Neuronal stem cell (in vitro differentiated cells): ENCODE measurements at regions not wholly inside any gene's neighbourhood (a gene's known extent, or its start where the extent isn't known, plus 50 kb on each side); places are given as distances from the start of the nearest gene placed in this dataset.
A peak's percentile ranks its signal among the peaks of the same experiment; 100 is the strongest.

Source experiments
- DNase-seq: peaks from one replicate; pipeline ENCODE4 v3.0.0-alpha.2; 2013; ENCODE audit warnings: low spot score
- H2AFZ ChIP-seq: one replicate; pipeline ENCODE4 v1.6.1; 2013; ENCODE audit warnings: mild to moderate bottlenecking, low read length, inconsistent platforms
- H2AK5ac ChIP-seq: 2 replicates; pipeline ENCODE4 v1.6.1; 2013; ENCODE audit warnings: low read depth, mild to moderate bottlenecking, inconsistent platforms, low read length, moderate library complexity, mixed read lengths
- H2BK120ac ChIP-seq: 2 replicates; pipeline ENCODE4 v1.6.1; 2013; ENCODE audit warnings: low read depth, mild to moderate bottlenecking, inconsistent platforms, low read length, moderate library complexity, mixed read lengths
- H2BK12ac ChIP-seq: one replicate; pipeline ENCODE4 v1.6.1; 2013; ENCODE audit warnings: low read length, inconsistent platforms
- H2BK15ac ChIP-seq: 2 replicates; pipeline ENCODE4 v1.6.1; 2013; ENCODE audit warnings: mild to moderate bottlenecking, low read length, inconsistent platforms, mixed read lengths
- H2BK5ac ChIP-seq: one replicate; pipeline ENCODE4 v1.6.1; 2013; ENCODE audit warnings: inconsistent platforms, mild to moderate bottlenecking, low read length, moderate library complexity
- H3K14ac ChIP-seq: one replicate; pipeline ENCODE4 v1.6.1; 2013; ENCODE audit warnings: low read length, inconsistent platforms
- H3K18ac ChIP-seq: 2 replicates; pipeline ENCODE4 v1.6.1; 2013; ENCODE audit warnings: low read length, inconsistent platforms
- H3K23ac ChIP-seq: 2 replicates; pipeline ENCODE4 v1.6.1; 2013; ENCODE audit warnings: low read depth, mild to moderate bottlenecking, mixed read lengths, low read length, inconsistent platforms; ENCODE audit not compliant: poor library complexity
- H3K27ac ChIP-seq: replicated peaks from 3 replicates; pipeline ENCODE4 v1.5.1; 2013; ENCODE audit warnings: low read length, inconsistent platforms
- H3K27me3 ChIP-seq, 3 experiments: 2 replicates each; pipeline ENCODE4 v1.6.1; 2013; ENCODE audit warnings: low read length in 3 of 3, mild to moderate bottlenecking in 2 of 3, inconsistent platforms in 1 of 3, low read depth in 1 of 3, mixed read lengths in 1 of 3, moderate library complexity in 1 of 3; ENCODE audit not compliant: control insufficient read depth in 3 of 3, insufficient read depth in 3 of 3
- H3K36me3 ChIP-seq, 2 donors: replicated peaks in 1 of 2; 2 replicates each; pipeline ENCODE4 v1.6.1; 2013; ENCODE audit warnings: low read length in 2 of 2; ENCODE audit not compliant: control insufficient read depth in 2 of 2, insufficient read depth in 2 of 2
- H3K4ac ChIP-seq: 2 replicates; pipeline ENCODE4 v1.6.1; 2013; ENCODE audit warnings: inconsistent platforms, mild to moderate bottlenecking, low read length, moderate library complexity
- H3K4me1 ChIP-seq, 2 donors: 1 replicate in 1 of 2; 2 replicates in 1 of 2; pipeline ENCODE4 v1.6.1; 2013; ENCODE audit warnings: low read length in 2 of 2, low read depth in 1 of 2; ENCODE audit not compliant: control insufficient read depth in 2 of 2, insufficient read depth in 1 of 2
- H3K4me2 ChIP-seq: one replicate; pipeline ENCODE4 v1.6.1; 2013; ENCODE audit warnings: mild to moderate bottlenecking, low read length, inconsistent platforms; ENCODE audit not compliant: insufficient read depth, poor library complexity, severe bottlenecking
- H3K4me3 ChIP-seq, 2 donors: 2 replicates each; pipeline ENCODE4 v1.5.1; 2013; ENCODE audit warnings: low read length in 2 of 2, mild to moderate bottlenecking in 2 of 2, inconsistent platforms in 1 of 2, moderate library complexity in 1 of 2
- H3K79me1 ChIP-seq: one replicate; pipeline ENCODE4 v1.6.1; 2013; ENCODE audit warnings: low read depth, mild to moderate bottlenecking, inconsistent platforms, low read length, moderate library complexity
- H3K9ac ChIP-seq: one replicate; pipeline ENCODE4 v1.6.1; 2013; ENCODE audit warnings: mild to moderate bottlenecking, low read depth, low read length, inconsistent platforms; ENCODE audit not compliant: poor library complexity
- H3K9me3 ChIP-seq, 2 donors: replicated peaks in 1 of 2; 2 replicates each; pipeline versions ENCODE3 to v1.6.1; 2013; ENCODE audit warnings: low read length in 2 of 2, mild to moderate bottlenecking in 2 of 2, inconsistent platforms in 1 of 2, low read depth in 1 of 2, mixed read lengths in 1 of 2, moderate library complexity in 1 of 2; ENCODE audit not compliant: control insufficient read depth in 2 of 2, insufficient read depth in 1 of 2
- H4K8ac ChIP-seq: one replicate; pipeline ENCODE4 v1.6.1; 2013; ENCODE audit warnings: low read depth, mild to moderate bottlenecking, inconsistent platforms, low read length, moderate library complexity
- H4K91ac ChIP-seq: one replicate; pipeline ENCODE4 v1.6.1; 2013; ENCODE audit warnings: low read length, low read depth, mild to moderate bottlenecking, inconsistent platforms; ENCODE audit not compliant: poor library complexity
- WGBS, 2 donors: extraction: QIAGEN DNeasy Blood & Tissue Kit; methylation state at CpG; one replicate each; pipeline ENCODE4 v1.1.7; 2013; ENCODE audit warnings: missing lambda C conversion rate in 2 of 2, mixed read lengths in 1 of 2; ENCODE audit not compliant: insufficient read length in 2 of 2, insufficient replicate concordance in 1 of 2; ENCODE audit errors: extremely low coverage in 2 of 2; 5-methylcytosine and 5-hydroxymethylcytosine counted together

GRCh38 chrY:12610861-12611260 lies 90.2 kb upstream of the USP9Y start:
- Histone ChIP-seq H3K79me1 (no peaks in the 10 kb centered on the region), H3K4ac (no peak overlapping the region), H3K36me3 (no peaks in the 10 kb centered on the region), H3K9ac (no peak overlapping the region), H3K27ac (no peak overlapping the region), H3K4me1 (no peaks in the 10 kb centered on the region), H3K14ac (no peak overlapping the region), H2BK120ac (no peak overlapping the region), H3K23ac (no peak overlapping the region), H4K8ac (no peak overlapping the region), H2AFZ (no peak overlapping the region), H2BK5ac (no peak overlapping the region), H2BK15ac (no peak overlapping the region), H2AK5ac (no peak overlapping the region), H4K91ac (no peak overlapping the region), H3K4me3 (no peak overlapping the region), H3K4me2 (no peak overlapping the region), H3K27me3 (no peaks in the 10 kb centered on the region), H3K9me3 (no peaks in the 10 kb centered on the region), H2BK12ac (no peak overlapping the region), H3K18ac (no peak overlapping the region)
- DNase-seq = no peak
- WGBS, 2 donors = no CpG with 5 or more reads among the region's 2 CpGs

GRCh38 chrY:12615733-12616446 lies 85.1 kb upstream of the USP9Y start:
- no peak overlapping the region for H3K4ac ChIP-seq

DNA sequence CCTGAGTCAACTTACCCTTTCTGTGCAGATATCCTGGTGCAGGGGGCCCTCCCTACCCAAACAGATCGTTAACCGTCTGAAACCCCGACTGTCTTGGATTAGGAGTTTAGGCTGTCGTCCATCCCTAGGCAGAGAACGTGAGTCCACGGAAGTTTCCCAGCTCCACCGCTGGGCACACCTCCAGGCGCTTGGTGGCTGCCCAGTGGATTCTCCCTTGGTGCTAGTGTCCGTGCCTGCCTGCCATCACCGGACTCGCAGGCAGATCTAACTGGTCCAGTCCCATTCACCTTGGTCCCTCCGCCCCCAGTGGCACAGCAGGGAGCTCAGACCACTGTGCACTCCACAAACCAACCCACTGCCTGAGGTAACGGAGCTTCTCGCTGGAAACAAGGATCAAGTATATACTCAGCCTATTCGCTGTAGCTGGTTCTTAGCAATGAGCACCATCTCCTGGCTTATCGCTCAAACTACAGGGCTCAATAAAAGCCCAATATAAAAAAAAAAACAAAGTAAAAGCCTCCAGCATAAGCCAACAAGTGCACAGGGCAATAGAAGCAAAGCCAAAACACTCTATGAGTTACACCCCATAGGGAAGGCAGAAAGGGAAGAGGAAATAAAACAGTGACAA lies 79.5 kb upstream of the USP9Y start:
- Histone ChIP-seq H4K8ac (no peak overlapping the region), H3K27ac (no peak overlapping the region), H2BK5ac (no peak overlapping the region), H3K4me3 (no peak overlapping the region), H2BK12ac (no peak overlapping the region), H3K4me1 (no peaks in the 10 kb centered on the region), H3K23ac (no peak overlapping the region), H3K18ac (no peak overlapping the region), H4K91ac (no peak overlapping the region), H2BK120ac (no peak overlapping the region), H3K79me1 (no peaks in the 10 kb centered on the region), H3K4me2 (no peak overlapping the region), H3K14ac (no peak overlapping the region), H3K27me3 (no peaks in the 10 kb centered on the region), H2AFZ (no peak overlapping the region), H3K4ac (no peak overlapping the region), H3K9me3 (no peaks in the 10 kb centered on the region), H3K9ac (no peak overlapping the region), H3K36me3 (no peaks in the 10 kb centered on the region), H2BK15ac (no peak overlapping the region), H2AK5ac (no peak overlapping the region)
- DNase-seq = peak; percentile 0
- no CpG with 5 or more reads among the region's 16 CpGs for WGBS, 2 donors

More at GRCh38 chrY:12615733-12616446, 85.1 kb upstream of the USP9Y start:
- Histone ChIP-seq H2BK5ac (no peak overlapping the region), H3K9ac (no peak overlapping the region), H2BK120ac (no peak overlapping the region), H3K23ac (no peak overlapping the region), H2BK15ac (no peak overlapping the region), H3K4me3 (no peak overlapping the region), H4K91ac (no peak overlapping the region), H3K79me1 (no peaks in the 10 kb centered on the region), H2BK12ac (no peak overlapping the region), H3K14ac (no peak overlapping the region), H2AK5ac (no peak overlapping the region), H2AFZ (no peak overlapping the region), H4K8ac (no peak overlapping the region), H3K4me1 (no peaks in the 10 kb centered on the region), H3K4me2 (no peak overlapping the region), H3K9me3 (no peaks in the 10 kb centered on the region), H3K27me3 (no peaks in the 10 kb centered on the region), H3K36me3 (no peaks in the 10 kb centered on the region), H3K18ac (no peak overlapping the region), H3K27ac (no peak overlapping the region)
- no peak for DNase-seq

DNA sequence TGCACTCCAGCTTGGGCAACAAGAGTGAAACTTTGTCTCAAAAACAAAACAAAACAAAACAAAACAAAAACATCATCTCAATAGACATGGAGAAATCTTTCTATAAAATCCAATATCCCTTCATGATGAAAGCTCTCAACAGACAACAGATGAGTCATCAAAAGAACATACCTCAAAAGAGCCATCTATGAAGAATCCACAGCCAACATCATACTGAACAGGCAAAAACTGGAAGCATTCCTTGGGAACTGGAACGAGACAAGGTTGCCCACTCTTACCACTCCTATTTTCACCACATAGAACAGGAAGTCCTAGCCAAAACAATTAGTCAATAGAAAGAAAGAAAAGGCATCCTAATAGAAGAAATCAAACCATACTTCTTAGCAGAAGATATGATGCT lies 77.8 kb upstream of the USP9Y start:
- no CpG with 5 or more reads among the region's 1 CpG for WGBS, 2 donors
- H2BK12ac ChIP-seq = no peak overlapping the region
- no peaks in the 10 kb centered on the region for H3K27me3 ChIP-seq
- no peaks in the 10 kb centered on the region for H3K9me3 ChIP-seq
- H4K91ac ChIP-seq = no peak overlapping the region
- no peak overlapping the region for H3K27ac ChIP-seq
- no peak overlapping the region for H4K8ac ChIP-seq
- no peak overlapping the region for H3K4ac ChIP-seq
- H3K4me3 ChIP-seq = no peak overlapping the region
- H3K23ac ChIP-seq = no peak overlapping the region
- no peaks in the 10 kb centered on the region for H3K36me3 ChIP-seq
- no peak overlapping the region for H2BK15ac ChIP-seq
- H3K4me1 ChIP-seq = no peaks in the 10 kb centered on the region
- H3K18ac ChIP-seq = no peak overlapping the region
- H3K4me2 ChIP-seq = no peak overlapping the region
- H3K14ac ChIP-seq = no peak overlapping the region
- H2BK5ac ChIP-seq = no peak overlapping the region
- no peak for DNase-seq
- H2AK5ac ChIP-seq = no peak overlapping the region
- no peak overlapping the region for H3K9ac ChIP-seq
- no peak overlapping the region for H2BK120ac ChIP-seq
- no peaks in the 10 kb centered on the region for H3K79me1 ChIP-seq
- H2AFZ ChIP-seq = no peak overlapping the region
